Psoas muscle (tissue), 7 donors: ENCODE measurements at regions not wholly inside any gene's neighbourhood (a gene's known extent, or its start where the extent isn't known, plus 50 kb on each side); places are given as distances from the start of the nearest gene placed in this dataset.

Experiments
- ATAC-seq, 4 donors: fragments of 200-7000 bp; cut with Tn5 transposase; one replicate each; pipeline ENCODE4 v1.9.1; 2020; ENCODE audit warnings: moderate library complexity in 3 of 4, mild to moderate bottlenecking in 2 of 4
- DNase-seq, 2 donors: peaks; one replicate each; pipeline ENCODE4 v3.0.0-alpha.2; 2020
- H3K27ac ChIP-seq: fragments of 200-600 bp; one replicate; pipeline ENCODE4 v1.8.0; 2022
- H3K27me3 ChIP-seq, 3 donors: fragments of 200-600 bp in 1 of 3; one replicate each; pipeline versions ENCODE4 v1.6.1 to v1.8.0; 2013 to 2022; ENCODE audit warnings: low read length in 2 of 3, mild to moderate bottlenecking in 2 of 3, moderate library complexity in 1 of 3; ENCODE audit not compliant: insufficient read depth in 3 of 3
- H3K36me3 ChIP-seq, 2 donors: fragments of 200-600 bp in 1 of 2; one replicate each; pipeline versions ENCODE4 v1.6.1 to v1.8.0; 2013 to 2022; ENCODE audit warnings: low read depth in 1 of 2, mild to moderate bottlenecking in 1 of 2, moderate library complexity in 1 of 2; ENCODE audit not compliant: insufficient read depth in 1 of 2
- H3K4me1 ChIP-seq: fragments of 200-600 bp; one replicate; pipeline ENCODE4 v1.8.0; 2022
- H3K4me3 ChIP-seq: fragments of 200-600 bp; one replicate; pipeline ENCODE4 v1.8.0; 2022; ENCODE audit warnings: mild to moderate bottlenecking
- H3K9me3 ChIP-seq: fragments of 200-600 bp; one replicate; pipeline ENCODE4 v1.8.0; 2022
- CTCF ChIP-seq: fragments of 200-600 bp; IDR thresholded peaks from one replicate; pipeline ENCODE4 v1.8.0; 2022; ENCODE audit warnings: antibody characterized with exemption
- WGBS, 3 donors: extraction: QIAGEN DNeasy Blood & Tissue Kit; methylation state at CpG; one replicate each; pipeline versions ENCODE4 v1.1.6 to v1.1.7; 2013; 5-methylcytosine and 5-hydroxymethylcytosine counted together
- intact Hi-C, 2 donors: fragments of 100-400 bp; cut with DNase I; formaldehyde crosslinking; loops; one replicate each; pipeline versions ENCODE4 v1.11.0 to v1.14.2; 2022
- donor health status: healthy with polysubstance abuse.
- donor health status: DM: no; HTN: no; CAD: no; lungs with moderate emphysema.
- donor health status: Bipolar disorder and iron deficiency.
- donor health status: healthy.
- donor health status: DM: yes; HTN: yes; CAD: no.
- donor health status: DM: no; HTN: no; CAD: no.
- donor health status: DM: yes; HTN: yes; CAD: no.

- WGBS, 3 donors: 77 to 83% (median 83%) methylated on average over 2 of the region's 2 CpGs
- TF ChIP-seq CTCF: no peak
- ATAC-seq (no peak), DNase-seq (no peak)
- intact Hi-C loops: no loop called here
- Histone ChIP-seq H3K9me3 (no peaks in the 10 kb centered on the region), H3K4me3 (no peak overlapping the region), H3K27me3 (no peaks in the 10 kb centered on the region), H3K27ac (no peak overlapping the region), H3K36me3 (no peaks in the 10 kb centered on the region), H3K4me1 (no peaks in the 10 kb centered on the region)
Measured at GRCh38 chr4:129561886-129562671, 466.1 kb downstream of the C4orf33 start.

- Histone ChIP-seq H3K36me3 (no peaks in the 10 kb centered on the region), H3K4me3 (no peak overlapping the region), H3K27ac (no peak overlapping the region), H3K9me3 (no peaks in the 10 kb centered on the region), H3K4me1 (no peaks in the 10 kb centered on the region), H3K27me3 (no peaks in the 10 kb centered on the region)
- ATAC-seq (no peak), DNase-seq (no peak)
- WGBS, 3 donors: 92 to 95% (median 92%) methylated on average over 2 of the region's 2 CpGs
- TF ChIP-seq CTCF: no peak
- intact Hi-C loops: no loop called here
Measured at GRCh38 chr4:129565214-129565613, 469.3 kb downstream of the C4orf33 start.

GRCh38 chr4:129570326-129570725, 474.4 kb downstream of the C4orf33 start:
- intact Hi-C loops: no loop called here

GRCh38 chr4:129578336-129578735, 482.4 kb downstream of the C4orf33 start:
- WGBS, 3 donors: 57 to 61% (median 59%) methylated on average over 6 of the region's 6 CpGs
- no peak for ATAC-seq
- no peak for TF ChIP-seq CTCF

More at GRCh38 chr4:129570326-129570725, 474.4 kb downstream of the C4orf33 start:
- Histone ChIP-seq H3K27ac (no peak overlapping the region), H3K36me3 (no peaks in the 10 kb centered on the region), H3K27me3 (no peaks in the 10 kb centered on the region), H3K4me3 (no peak overlapping the region), H3K9me3 (no peaks in the 10 kb centered on the region), H3K4me1 (no peaks in the 10 kb centered on the region)
- DNase-seq (no peak), ATAC-seq (no peak)
- no peak for TF ChIP-seq CTCF

GRCh38 chr4:129581305-129581704, 485.4 kb downstream of the C4orf33 start:
- ATAC-seq (no peak), DNase-seq (no peak)
- Histone ChIP-seq H3K4me1 (no peaks in the 10 kb centered on the region), H3K27me3 (no peaks in the 10 kb centered on the region), H3K9me3 (peaks cover 6% of the 10 kb centered on the region), H3K27ac (no peak overlapping the region), H3K36me3 (no peaks in the 10 kb centered on the region), H3K4me3 (no peak overlapping the region)
- intact Hi-C loops: no loop called here
- TF ChIP-seq CTCF: no peak
- 73 to 80% (median 76%) methylated on average over 1 of the region's 1 CpG for WGBS, 3 donors

More at GRCh38 chr4:129578336-129578735, 482.4 kb downstream of the C4orf33 start:
- Histone ChIP-seq H3K4me3 (no peak overlapping the region), H3K27me3 (no peaks in the 10 kb centered on the region), H3K27ac (no peak overlapping the region), H3K9me3 (no peaks in the 10 kb centered on the region), H3K36me3 (no peaks in the 10 kb centered on the region), H3K4me1 (no peaks in the 10 kb centered on the region)
- DNase-seq: no peak
- intact Hi-C loops: no loop called here
